GM12878 (cell line): ENCODE measurements at regions not wholly inside any gene's neighbourhood (a gene's known extent, or its start where the extent isn't known, plus 50 kb on each side); places are given as distances from the start of the nearest gene placed in this dataset.

Experiments
- ATF2 ChIP-seq: IDR thresholded peaks from 2 replicates; pipeline ENCODE4 v1.6.1; 2012; ENCODE audit warnings: low read length, inconsistent platforms
- BCL3 ChIP-seq: IDR thresholded peaks from 2 replicates; pipeline ENCODE4 v1.6.1; 2011; ENCODE audit warnings: borderline replicate concordance, low read depth, mild to moderate bottlenecking, moderate library complexity, low read length; ENCODE audit not compliant: insufficient read depth, poor library complexity, severe bottlenecking
- CHD1 ChIP-seq: IDR thresholded peaks from 2 replicates; pipeline ENCODE4 v1.6.1; 2012; ENCODE audit warnings: low read depth, low read length, improper control_type of control experiment
- CREB1 ChIP-seq: IDR thresholded peaks from 2 replicates; pipeline ENCODE4 v1.6.1; 2012; ENCODE audit warnings: low read depth, mild to moderate bottlenecking, inconsistent platforms
- CREM ChIP-seq: IDR thresholded peaks from 2 replicates; pipeline ENCODE4 v1.6.1; 2014; ENCODE audit warnings: antibody characterized with exemption, low read depth
- CUX1 ChIP-seq: IDR thresholded peaks from 2 replicates; pipeline ENCODE4 v1.6.1; 2012; ENCODE audit warnings: improper control_type of control experiment, low read depth, low read length; ENCODE audit not compliant: insufficient replicate concordance
- RAD21 ChIP-seq: IDR thresholded peaks from 2 replicates; pipeline ENCODE4 v1.6.1; 2011; ENCODE audit warnings: mild to moderate bottlenecking, low read depth, low read length, moderate library complexity; ENCODE audit not compliant: insufficient read depth

GRCh38 chr12:124125203-124125871 is 152.3 kb downstream of the ZNF664 start (continued):
- TF ChIP-seq BCL3 (peak; percentile 60), CHD1 (peak; percentile 90; the same call in 1 of the 2 replicates), CREB1 (peak; percentile 52; the same call in 1 of the 2 replicates), CUX1 (peak; percentile 44), CREM (peak; percentile 61), RAD21 (0 out of 2 replicates have a peak, but pooled peaks have one; percentile 3), ATF2 (peak; percentile 49; the same call in 1 of the 2 replicates)
